ENCODE measurements at regions not wholly inside any gene's neighbourhood (a gene's known extent, or its start where the extent isn't known, plus 50 kb on each side); places are given as distances from the start of the nearest gene placed in this dataset.
"Not testable (repeated sequence)": the region's sequence is repeated elsewhere in the genome, so short reads cannot be mapped to it uniquely, and the experiment has no call there.

GRCh38 chr3:4245671-4246070 is 57.5 kb upstream of the SETMAR start:
- H3K4me3 ChIP-seq, result no peak overlapping the region
- DNase-seq, result no peak
- H3K4me1 ChIP-seq, result no peaks in the 10 kb centered on the region
- H3K9me3 ChIP-seq, result no peaks in the 10 kb centered on the region
- no peaks in the 10 kb centered on the region for H3K36me3 ChIP-seq
- intact Hi-C loops (cut with DNase I), result no loop called here
- TF ChIP-seq POLR2AphosphoS5 (IDR thresholded peaks at IDR 0.05) (no peak), POLR2A (IDR thresholded peaks at IDR 0.05) (no peak), CTCF (IDR thresholded peaks at IDR 0.05) (no peak), EP300 (IDR thresholded peaks at IDR 0.05) (no peak)
- 70 to 71% methylated on average over 9 of the region's 9 CpGs for WGBS, 2 donors
- no peaks in the 10 kb centered on the region for H3K27me3 ChIP-seq
- H3K27ac ChIP-seq, result no peak overlapping the region

GRCh38 chr3:4247391-4247790 is 55.8 kb upstream of the SETMAR start:
- no peak for DNase-seq
- Histone ChIP-seq H3K36me3 (no peaks in the 10 kb centered on the region), H3K27ac (no peak overlapping the region), H3K4me1 (no peaks in the 10 kb centered on the region), H3K4me3 (no peak overlapping the region), H3K27me3 (no peaks in the 10 kb centered on the region), H3K9me3 (no peaks in the 10 kb centered on the region)
- WGBS, 2 donors, result 85 to 90% methylated on average over 1 of the region's 1 CpG
- TF ChIP-seq EP300 (IDR thresholded peaks at IDR 0.05) (no peak), CTCF (IDR thresholded peaks at IDR 0.05) (no peak), POLR2AphosphoS5 (IDR thresholded peaks at IDR 0.05) (no peak), POLR2A (IDR thresholded peaks at IDR 0.05) (no peak)
- intact Hi-C loops (cut with DNase I), result no loop called here

GRCh38 chr3:4250064-4250463 is 53.1 kb upstream of the SETMAR start:
- intact Hi-C loops (cut with DNase I), result no loop called here

GRCh38 chr3:4251412-4251811 is 51.8 kb upstream of the SETMAR start:
- H3K9me3 ChIP-seq, result no peaks in the 10 kb centered on the region
- TF ChIP-seq POLR2A (IDR thresholded peaks at IDR 0.05) (no peak), POLR2AphosphoS5 (IDR thresholded peaks at IDR 0.05) (no peak), CTCF (IDR thresholded peaks at IDR 0.05) (no peak)
- no peaks in the 10 kb centered on the region for H3K4me1 ChIP-seq
- no peaks in the 10 kb centered on the region for H3K36me3 ChIP-seq
- H3K27me3 ChIP-seq, result no peaks in the 10 kb centered on the region
- no peak overlapping the region for H3K4me3 ChIP-seq
- intact Hi-C loops (cut with DNase I), result no loop called here
- no peak for DNase-seq
- H3K27ac ChIP-seq, result no peak overlapping the region

More at GRCh38 chr3:4250064-4250463, 53.1 kb upstream of the SETMAR start:
- H3K27ac ChIP-seq, result no peak overlapping the region
- TF ChIP-seq EP300 (IDR thresholded peaks at IDR 0.05), result no peak
- no peak for TF ChIP-seq CTCF (IDR thresholded peaks at IDR 0.05)
- no peak for TF ChIP-seq POLR2AphosphoS5 (IDR thresholded peaks at IDR 0.05)
- no peak for TF ChIP-seq POLR2A (IDR thresholded peaks at IDR 0.05)
- no peak overlapping the region for H3K4me3 ChIP-seq
- H3K36me3 ChIP-seq, result no peaks in the 10 kb centered on the region
- H3K27me3 ChIP-seq, result no peaks in the 10 kb centered on the region
- WGBS, 2 donors, result 80 to 90% methylated on average over 4 of the region's 4 CpGs
- H3K4me1 ChIP-seq, result no peaks in the 10 kb centered on the region
- DNase-seq, result no peak
- no peaks in the 10 kb centered on the region for H3K9me3 ChIP-seq

- H3K4me3 ChIP-seq; H3K36me3 ChIP-seq; H3K4me1 ChIP-seq; H3K27ac ChIP-seq; H3K27me3 ChIP-seq; H3K9me3 ChIP-seq; DNase-seq; intact Hi-C loops (cut with DNase I): not testable (repeated sequence)
- WGBS, 2 donors, result 86 to 87% methylated on average over 26 of the region's 26 CpGs
Observed at GRCh38 chr3:4253072-4253832, 49.9 kb upstream of the SETMAR start.
